CD4-positive, alpha-beta T cell treated with Interferon gamma for 1 hour (primary cell): ENCODE measurements at regions not wholly inside any gene's neighbourhood (a gene's known extent, or its start where the extent isn't known, plus 50 kb on each side); places are given as distances from the start of the nearest gene placed in this dataset.
"Not testable (repeated sequence)": the region's sequence is repeated elsewhere in the genome, so short reads cannot be mapped to it uniquely, and the experiment has no call there.

ENCODE experiments used
- DNase-seq: peaks from one replicate; pipeline ENCODE4 v3.0.0-alpha.2; 2020

- no peak for DNase-seq
Observed at GRCh38 chr11:109480251-109480650, 58.3 kb downstream of the C11orf87 start.

GRCh38 chr11:109486129-109486528 is 64.1 kb downstream of the C11orf87 start:
- no peak for DNase-seq

GRCh38 chr11:109490953-109491635 is 69.1 kb downstream of the C11orf87 start:
- DNase-seq, result no peak

- no peak for DNase-seq
Observed at GRCh38 chr11:109506115-109506514, 84.1 kb downstream of the C11orf87 start.

- DNase-seq, result no peak
Observed at GRCh38 chr11:109507331-109507730, 85.3 kb downstream of the C11orf87 start.

- no peak for DNase-seq
Observed at GRCh38 chr11:109507836-109508561, 86.0 kb downstream of the C11orf87 start.

GRCh38 chr11:109508943-109509342 is 87.0 kb downstream of the C11orf87 start:
- no peak for DNase-seq

- no peak for DNase-seq
Observed at GRCh38 chr11:109510316-109510715, 88.3 kb downstream of the C11orf87 start.

- DNase-seq, result no peak
Observed at GRCh38 chr11:109511598-109511997, 89.6 kb downstream of the C11orf87 start.

GRCh38 chr11:109512249-109512648 is 90.3 kb downstream of the C11orf87 start:
- DNase-seq, result no peak

- no peak for DNase-seq
Observed at GRCh38 chr11:109512680-109513079, 90.7 kb downstream of the C11orf87 start.

- no peak for DNase-seq
Observed at GRCh38 chr11:109514313-109515018, 92.5 kb downstream of the C11orf87 start.

- no peak for DNase-seq
Observed at GRCh38 chr11:109519253-109519652, 97.3 kb downstream of the C11orf87 start.

GRCh38 chr11:109521571-109522086 is 99.6 kb downstream of the C11orf87 start:
- no peak for DNase-seq

GRCh38 chr11:109522116-109522755 is 100.2 kb downstream of the C11orf87 start:
- DNase-seq, result no peak

GRCh38 chr11:109525636-109526035 is 103.6 kb downstream of the C11orf87 start:
- not testable (repeated sequence) for DNase-seq

GRCh38 chr11:109526061-109526460 is 104.1 kb downstream of the C11orf87 start:
- no peak for DNase-seq

GRCh38 chr11:109526931-109527330 is 104.9 kb downstream of the C11orf87 start:
- no peak for DNase-seq

- DNase-seq, result no peak
Observed at GRCh38 chr11:109527496-109527895, 105.5 kb downstream of the C11orf87 start.

- no peak for DNase-seq
Observed at GRCh38 chr11:109547356-109548027, 125.5 kb downstream of the C11orf87 start.

GRCh38 chr11:109552376-109552775 is 130.4 kb downstream of the C11orf87 start:
- no peak for DNase-seq

- DNase-seq, result no peak
Observed at GRCh38 chr11:109553284-109553683, 131.3 kb downstream of the C11orf87 start.

- DNase-seq, result no peak
Observed at GRCh38 chr11:109554951-109555350, 133.0 kb downstream of the C11orf87 start.
